OCI-LY7 (cell line): ENCODE measurements at regions not wholly inside any gene's neighbourhood (a gene's known extent, or its start where the extent isn't known, plus 50 kb on each side); places are given as distances from the start of the nearest gene placed in this dataset.
"Not testable (repeated sequence)": the region's sequence is repeated elsewhere in the genome, so short reads cannot be mapped to it uniquely, and the experiment has no call there.

Experiments
- BruUV-seq: library from RNA; stranded (reverse); fragments of 400-500 nt; replicated peaks from 2 replicates; lab custom pipeline; 2021; lab: Mats Ljungman, UMichigan
- CTCF ChIA-PET: fragments of 300-600 bp; sonication (Branson Sonifier 250); formaldehyde crosslinking; loops from one replicate; lab custom pipeline; 2022; ENCODE audit warnings: antibody characterized with exemption; ENCODE audit not compliant: unreplicated experiment; lab: Charles Lee
- POLR2A ChIA-PET: fragments of 300-600 bp; sonication (Branson Sonifier 250); formaldehyde crosslinking; loops from one replicate; lab custom pipeline; 2022; ENCODE audit warnings: antibody characterized with exemption; lab: Charles Lee
- DNase-seq: peaks from one replicate; pipeline ENCODE4 v3.0.0-alpha.2; 2015; ENCODE audit warnings: low spot score
- H2AFZ ChIP-seq: fragments of 200-600 bp; sonication (generic), shearing (Covaris generic); 2 replicates; pipeline ENCODE4 v1.6.1; 2014; ENCODE audit warnings: mild to moderate bottlenecking, antibody characterized with exemption, low read length, moderate library complexity
- H3K27ac ChIP-seq: fragments of 200-600 bp; sonication (generic); 2 replicates; pipeline ENCODE4 v1.5.1; 2014; ENCODE audit warnings: mixed run types, low read depth, mild to moderate bottlenecking, moderate library complexity, low read length, inconsistent platforms; ENCODE audit not compliant: poor library complexity, severe bottlenecking
- H3K36me3 ChIP-seq: fragments of 200-600 bp; sonication (generic); 2 replicates; pipeline ENCODE4 v1.6.1; 2014; ENCODE audit warnings: mild to moderate bottlenecking, antibody characterized with exemption, low read length, moderate library complexity, mixed read lengths; ENCODE audit not compliant: insufficient read depth
- H3K4me1 ChIP-seq: fragments of 200-600 bp; sonication (generic); 2 replicates; pipeline ENCODE4 v1.5.1; 2014; ENCODE audit warnings: mild to moderate bottlenecking, low read length; ENCODE audit not compliant: insufficient read depth, poor library complexity, severe bottlenecking
- H3K4me2 ChIP-seq: fragments of 200-600 bp; sonication (generic); 2 replicates; pipeline ENCODE4 v1.6.1; 2014; ENCODE audit warnings: mild to moderate bottlenecking, low read length
- H3K4me3 ChIP-seq: fragments of 200-600 bp; sonication (generic); 2 replicates; pipeline ENCODE4 v1.5.1; 2014; ENCODE audit warnings: mild to moderate bottlenecking, low read depth, low read length; ENCODE audit not compliant: poor library complexity, severe bottlenecking
- H3K79me2 ChIP-seq: fragments of 200-600 bp; sonication (generic); 2 replicates; pipeline ENCODE4 v1.6.1; 2016; ENCODE audit warnings: low read depth, mild to moderate bottlenecking, low read length, moderate library complexity, mixed read lengths; ENCODE audit not compliant: insufficient read depth
- H3K9me2 ChIP-seq: fragments of 200-600 bp; sonication (generic); 2 replicates; pipeline ENCODE4 v1.6.1; 2016; ENCODE audit warnings: mild to moderate bottlenecking, low read length, mixed read lengths; ENCODE audit not compliant: insufficient read depth
- H3K9me3 ChIP-seq: fragments of 200-600 bp; sonication (generic); 2 replicates; pipeline ENCODE4 v1.6.1; 2014; ENCODE audit warnings: mild to moderate bottlenecking, mixed run types, low read length, mixed read lengths
- H4K20me1 ChIP-seq: fragments of 200-600 bp; sonication (generic); 2 replicates; pipeline ENCODE4 v1.6.1; 2014; ENCODE audit warnings: mild to moderate bottlenecking, antibody characterized with exemption, low read length, moderate library complexity, mixed read lengths; ENCODE audit not compliant: insufficient read depth
- EZH2phosphoT487 ChIP-seq: fragments of 200-600 bp; sonication (generic); IDR thresholded peaks from 2 replicates; pipeline ENCODE4 v1.6.1; 2018; ENCODE audit warnings: low read depth, borderline replicate concordance, mild to moderate bottlenecking, mixed run types, antibody characterized with exemption, low read length, moderate library complexity, mixed read lengths
- intact Hi-C: fragments of 100-400 bp; cut with micrococcal nuclease; formaldehyde crosslinking; loops from one replicate; pipeline ENCODE4 v1.10.0; 2022; ENCODE audit not compliant: unreplicated experiment
- TF ChIP-seq, protein P1 (sequence below): fragments of 200-600 bp; sonication (generic); conservative IDR thresholded peaks from 2 replicates; pipeline ENCODE4 v1.5.1; 2014; ENCODE audit warnings: mild to moderate bottlenecking, antibody characterized with exemption, low read length, moderate library complexity, mixed read lengths

DNA sequence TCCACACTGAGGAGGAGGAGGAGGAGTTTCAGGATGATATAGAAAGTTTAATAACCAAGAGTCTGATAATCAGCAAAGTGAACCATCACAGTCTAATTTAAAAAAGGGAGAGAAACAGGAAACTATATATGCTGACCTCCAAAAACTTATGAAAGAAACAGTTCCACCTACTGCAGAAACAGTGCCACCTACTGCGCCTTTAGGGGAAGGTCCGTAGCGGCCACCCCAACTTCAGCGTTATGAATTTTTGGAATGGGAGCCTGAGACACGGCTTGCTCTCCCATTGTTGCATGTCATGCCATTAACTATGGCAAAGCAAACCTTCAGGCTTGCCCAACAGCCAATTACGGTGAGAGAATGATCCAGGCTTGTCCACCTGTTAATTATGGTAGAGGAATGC, 1719.2 kb upstream of the LRRTM1 start:
- Histone ChIP-seq H3K4me2 (no peak overlapping the region), H3K4me3 (no peak overlapping the region), H2AFZ (no peak overlapping the region), H3K9me3 (no peaks in the 10 kb centered on the region), H3K27ac (no peak overlapping the region), H3K4me1 (no peaks in the 10 kb centered on the region), H3K79me2 (no peaks in the 10 kb centered on the region), H3K9me2 (no peaks in the 10 kb centered on the region), H4K20me1 (no peaks in the 10 kb centered on the region), H3K36me3 (no peaks in the 10 kb centered on the region)
- intact Hi-C loops, result no loop called here
- ChIA-PET CTCF (no interaction called here), POLR2A (no interaction called here)
- DNase-seq, result no peak
- TF ChIP-seq EZH2phosphoT487, result no peak
- TF ChIP-seq, protein P1, sequence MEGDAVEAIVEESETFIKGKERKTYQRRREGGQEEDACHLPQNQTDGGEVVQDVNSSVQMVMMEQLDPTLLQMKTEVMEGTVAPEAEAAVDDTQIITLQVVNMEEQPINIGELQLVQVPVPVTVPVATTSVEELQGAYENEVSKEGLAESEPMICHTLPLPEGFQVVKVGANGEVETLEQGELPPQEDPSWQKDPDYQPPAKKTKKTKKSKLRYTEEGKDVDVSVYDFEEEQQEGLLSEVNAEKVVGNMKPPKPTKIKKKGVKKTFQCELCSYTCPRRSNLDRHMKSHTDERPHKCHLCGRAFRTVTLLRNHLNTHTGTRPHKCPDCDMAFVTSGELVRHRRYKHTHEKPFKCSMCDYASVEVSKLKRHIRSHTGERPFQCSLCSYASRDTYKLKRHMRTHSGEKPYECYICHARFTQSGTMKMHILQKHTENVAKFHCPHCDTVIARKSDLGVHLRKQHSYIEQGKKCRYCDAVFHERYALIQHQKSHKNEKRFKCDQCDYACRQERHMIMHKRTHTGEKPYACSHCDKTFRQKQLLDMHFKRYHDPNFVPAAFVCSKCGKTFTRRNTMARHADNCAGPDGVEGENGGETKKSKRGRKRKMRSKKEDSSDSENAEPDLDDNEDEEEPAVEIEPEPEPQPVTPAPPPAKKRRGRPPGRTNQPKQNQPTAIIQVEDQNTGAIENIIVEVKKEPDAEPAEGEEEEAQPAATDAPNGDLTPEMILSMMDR, result peak; percentile 37; the same call in 1 of the 2 replicates
- BruUV-seq, result no TSS peak

DNA sequence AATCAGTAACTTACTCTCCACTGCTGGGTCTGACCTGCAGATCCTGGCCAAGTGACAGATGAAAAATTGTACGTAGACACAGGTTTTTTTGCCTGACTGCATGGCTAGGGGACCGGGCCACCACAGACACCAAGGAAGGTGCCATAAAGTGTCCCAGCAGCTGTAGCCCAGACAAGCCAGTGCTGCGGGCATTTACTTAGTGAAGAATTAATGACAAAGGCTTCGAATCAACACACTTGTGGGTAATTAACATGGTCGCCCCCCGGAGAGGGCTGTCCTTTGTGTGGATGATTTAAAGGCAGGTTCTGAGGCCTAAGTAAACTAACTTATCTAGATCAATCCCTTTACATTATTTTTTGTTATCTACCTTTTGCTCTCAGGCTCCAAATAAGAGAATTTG, 1709.1 kb upstream of the LRRTM1 start:
- H4K20me1 ChIP-seq, result no peaks in the 10 kb centered on the region
- intact Hi-C loops, result no loop called here
- H3K9me2 ChIP-seq, result no peaks in the 10 kb centered on the region
- no peaks in the 10 kb centered on the region for H3K4me1 ChIP-seq
- DNase-seq, result no peak
- BruUV-seq, result no TSS peak
- no peak overlapping the region for H3K4me3 ChIP-seq
- no peaks in the 10 kb centered on the region for H3K79me2 ChIP-seq
- ChIA-PET POLR2A (no interaction called here), CTCF (no interaction called here)
- H2AFZ ChIP-seq, result no peak overlapping the region
- no peaks in the 10 kb centered on the region for H3K36me3 ChIP-seq
- no peaks in the 10 kb centered on the region for H3K9me3 ChIP-seq
- no peak overlapping the region for H3K4me2 ChIP-seq
- no peak overlapping the region for H3K27ac ChIP-seq
- TF ChIP-seq, protein P1, result no peak
- TF ChIP-seq EZH2phosphoT487, result no peak

DNA sequence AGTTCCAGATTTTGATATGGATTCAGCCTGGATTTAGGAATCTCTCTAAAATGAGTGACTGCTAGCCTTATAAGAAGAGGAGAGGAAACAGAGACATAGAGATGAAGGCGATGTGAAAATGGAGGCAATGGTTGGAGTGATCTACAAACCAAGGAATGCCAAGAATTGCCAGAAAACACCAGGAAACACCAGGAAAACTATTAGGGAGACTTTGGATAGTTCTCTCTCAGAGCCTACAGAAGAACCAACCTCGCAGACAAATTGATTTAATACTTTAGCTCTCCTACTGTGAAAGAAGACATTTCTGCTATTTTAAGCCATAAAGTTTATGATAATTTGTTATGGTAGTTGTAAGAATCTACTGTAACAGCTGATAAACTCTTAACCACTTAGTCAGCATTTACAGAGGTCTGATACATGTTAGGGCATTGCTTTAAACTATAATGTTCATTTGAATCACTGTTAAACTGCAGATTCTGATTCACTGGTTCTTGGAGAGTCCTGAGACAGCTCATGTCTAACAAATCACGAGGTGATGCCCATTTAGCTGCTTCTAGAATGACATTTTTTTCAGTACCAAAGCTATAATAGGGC, 1702.6 kb upstream of the LRRTM1 start:
- Histone ChIP-seq H3K4me1 (no peaks in the 10 kb centered on the region), H3K9me3 (no peaks in the 10 kb centered on the region), H3K9me2 (no peaks in the 10 kb centered on the region), H3K4me2 (no peak overlapping the region), H3K36me3 (no peaks in the 10 kb centered on the region), H3K4me3 (no peak overlapping the region), H3K27ac (no peak overlapping the region), H4K20me1 (no peaks in the 10 kb centered on the region), H3K79me2 (no peaks in the 10 kb centered on the region), H2AFZ (no peak overlapping the region)
- intact Hi-C loops, result no loop called here
- no TSS peak for BruUV-seq
- no peak for DNase-seq
- TF ChIP-seq, protein P1, result no peak
- no peak for TF ChIP-seq EZH2phosphoT487
- ChIA-PET CTCF (no interaction called here), POLR2A (interaction anchor here (0.7 to 0.8 kb wide), 2 partner anchors 115 to 131 kb away, joined by 3 to 4 read pairs; no protein-coding TSS in a partner anchor)

DNA sequence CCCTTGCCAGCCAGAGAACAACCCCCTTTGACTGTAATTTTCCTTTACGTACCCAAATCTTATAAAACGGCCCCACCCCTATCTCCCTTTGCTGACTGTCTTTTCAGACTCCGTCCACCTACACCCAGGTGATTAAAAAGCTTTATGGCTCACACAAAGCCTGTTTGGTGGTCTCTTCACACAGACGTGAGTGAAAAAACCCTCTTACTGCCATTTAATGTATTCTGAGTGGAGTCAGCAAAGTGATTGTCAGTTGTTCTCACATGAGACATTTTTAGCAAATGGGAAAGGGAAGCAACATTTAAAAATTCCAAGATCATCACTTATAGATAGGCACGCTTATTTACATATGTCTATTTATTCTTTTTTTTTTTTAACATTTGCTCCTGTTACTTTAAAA, 1701.3 kb upstream of the LRRTM1 start:
- DNase-seq, H3K79me2 ChIP-seq, CTCF ChIA-PET, H3K4me2 ChIP-seq, H3K27ac ChIP-seq, H2AFZ ChIP-seq, intact Hi-C loops, BruUV-seq, H3K4me1 ChIP-seq, H3K9me3 ChIP-seq, H4K20me1 ChIP-seq, H3K4me3 ChIP-seq, H3K36me3 ChIP-seq, H3K9me2 ChIP-seq: not testable (repeated sequence)
- POLR2A ChIA-PET, result interaction anchor here (0.6 to 0.7 kb wide), 2 partner anchors 41 to 1021 kb away, joined by 3 read pairs; no protein-coding TSS in a partner anchor
